Activated naive CD8-positive, alpha-beta T cell treated with anti-CD3 and anti-CD28 coated beads, Interleukin-2, amount 50 U/mL, for 24 hours (primary cell): ENCODE measurements at regions not wholly inside any gene's neighbourhood (a gene's known extent, or its start where the extent isn't known, plus 50 kb on each side); places are given as distances from the start of the nearest gene placed in this dataset.

ENCODE experiments used
- ATAC-seq: fragments of 150-1000 bp; cut with Tn5 transposase; one replicate; pipeline ENCODE4 v1.10.0; 2021
- DNase-seq: peaks from one replicate; pipeline ENCODE4 v3.0.0; 2021
- H3K27ac Mint-ChIP-seq: one replicate; pipeline ENCODE4 v1.8.0; 2021; ENCODE audit warnings: mild to moderate bottlenecking, mixed read lengths
- H3K27me3 Mint-ChIP-seq: one replicate; pipeline ENCODE4 v1.8.0; 2021; ENCODE audit warnings: mixed read lengths
- H3K36me3 Mint-ChIP-seq: one replicate; pipeline ENCODE4 v1.8.0; 2021; ENCODE audit warnings: low read depth, mixed read lengths
- H3K4me1 Mint-ChIP-seq: one replicate; pipeline ENCODE4 v1.8.0; 2021; ENCODE audit warnings: mixed read lengths
- H3K4me3 Mint-ChIP-seq: one replicate; pipeline ENCODE4 v1.8.0; 2021; ENCODE audit warnings: mild to moderate bottlenecking, moderate library complexity, mixed read lengths
- H3K9me3 Mint-ChIP-seq: one replicate; pipeline ENCODE4 v1.8.0; 2021; ENCODE audit warnings: mixed read lengths

DNA sequence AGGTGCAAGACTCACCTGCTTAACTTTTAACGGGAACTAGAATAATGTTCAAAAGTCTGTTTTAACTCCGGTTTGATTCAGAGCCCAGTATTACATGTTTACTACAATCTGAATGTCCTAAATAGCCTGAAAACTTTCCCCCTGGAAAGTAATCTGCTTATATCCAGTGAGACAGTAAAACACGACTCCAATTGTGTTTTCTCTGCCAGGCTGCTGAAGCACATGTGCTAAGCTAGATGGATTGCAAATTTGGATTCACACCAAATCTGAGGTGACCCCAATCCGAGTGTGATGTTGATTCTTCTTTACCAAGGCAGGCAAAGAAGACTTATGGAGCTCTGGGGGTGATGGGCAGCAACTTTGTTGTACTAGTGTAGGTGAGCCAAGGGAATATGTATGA is 158.7 kb upstream of the PDGFD start:
- Mint-ChIP-seq H3K9me3 (no peaks in the 10 kb centered on the region), H3K4me3 (no peak overlapping the region)

DNA sequence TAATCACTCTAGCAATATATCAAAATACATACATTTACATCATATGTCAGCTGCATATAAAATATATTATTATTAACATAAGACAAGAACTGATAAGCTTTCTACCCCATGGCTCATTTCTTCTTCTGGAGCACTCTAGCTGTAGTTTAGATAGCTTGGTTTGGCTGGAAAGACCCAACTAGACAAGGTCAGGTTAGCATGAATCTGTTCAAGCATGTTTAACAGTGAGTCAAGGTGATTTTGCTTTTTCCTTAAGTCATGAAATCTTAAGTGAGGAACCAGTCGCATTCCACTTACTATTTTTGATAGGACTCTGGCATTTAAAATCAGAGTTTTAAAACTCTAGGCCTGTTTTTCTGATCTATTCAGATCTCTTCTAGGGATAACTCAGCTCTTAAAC is 157.0 kb upstream of the PDGFD start:
- DNase-seq (no peak), ATAC-seq (no peak)
- Mint-ChIP-seq H3K27ac (no peak overlapping the region), H3K4me1 (no peaks in the 10 kb centered on the region), H3K27me3 (peaks cover 2% of the 10 kb centered on the region), H3K4me3 (no peak overlapping the region), H3K36me3 (no peaks in the 10 kb centered on the region), H3K9me3 (no peaks in the 10 kb centered on the region)

More for the DNA sequence above, 158.7 kb upstream of the PDGFD start:
- Mint-ChIP-seq H3K27ac (no peak overlapping the region), H3K36me3 (no peaks in the 10 kb centered on the region), H3K4me1 (no peaks in the 10 kb centered on the region), H3K27me3 (peaks cover 2% of the 10 kb centered on the region)
- ATAC-seq, result no peak
- no peak for DNase-seq

DNA sequence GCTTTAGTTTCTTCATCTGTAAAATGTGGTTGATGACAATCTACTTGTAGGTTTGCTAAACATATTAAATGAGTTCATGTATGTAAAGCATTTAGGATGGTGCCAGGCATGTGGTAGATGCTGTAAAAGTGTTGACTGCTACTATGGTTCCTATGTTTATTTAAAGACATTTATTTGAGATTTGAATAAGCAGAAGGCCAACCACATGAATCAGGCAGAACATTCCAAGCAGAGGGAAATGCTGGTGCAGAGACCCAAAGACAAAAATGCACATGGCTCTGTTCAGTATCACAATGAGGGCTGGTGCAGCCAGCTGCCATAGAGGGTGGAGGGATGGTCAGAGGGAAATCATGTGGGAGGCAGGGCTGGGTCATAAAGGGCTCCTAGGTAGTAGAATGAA is 156.2 kb upstream of the PDGFD start:
- Mint-ChIP-seq H3K27me3 (no peaks in the 10 kb centered on the region), H3K4me1 (no peaks in the 10 kb centered on the region), H3K4me3 (no peak overlapping the region), H3K9me3 (no peaks in the 10 kb centered on the region), H3K36me3 (no peaks in the 10 kb centered on the region), H3K27ac (no peak overlapping the region)
- ATAC-seq (no peak), DNase-seq (no peak)

DNA sequence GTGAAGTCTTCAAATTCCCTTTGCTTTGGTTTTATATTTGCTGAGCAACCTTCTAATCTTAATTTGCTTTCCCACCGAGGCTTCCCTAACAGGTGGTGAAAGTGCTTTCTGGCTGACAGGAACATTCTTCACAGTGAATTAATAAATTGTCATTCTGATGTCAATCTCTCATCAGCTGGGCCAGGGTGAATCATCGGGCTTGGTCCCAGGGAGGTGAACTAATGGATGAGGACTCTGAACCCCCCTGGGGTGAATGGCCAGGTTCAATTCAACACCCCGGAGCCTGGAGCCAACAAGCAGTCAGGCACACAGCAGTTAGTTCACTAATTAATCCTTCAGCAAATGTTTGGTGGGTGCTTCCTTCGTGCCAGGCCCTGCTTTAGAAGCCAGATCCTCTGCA is 155.4 kb upstream of the PDGFD start:
- no peak for DNase-seq
- H3K27me3 Mint-ChIP-seq, result no peaks in the 10 kb centered on the region
- H3K27ac Mint-ChIP-seq, result no peak overlapping the region
- ATAC-seq, result no peak
- H3K9me3 Mint-ChIP-seq, result no peaks in the 10 kb centered on the region
- H3K4me1 Mint-ChIP-seq, result no peaks in the 10 kb centered on the region
- no peak overlapping the region for H3K4me3 Mint-ChIP-seq
- H3K36me3 Mint-ChIP-seq, result no peaks in the 10 kb centered on the region

DNA sequence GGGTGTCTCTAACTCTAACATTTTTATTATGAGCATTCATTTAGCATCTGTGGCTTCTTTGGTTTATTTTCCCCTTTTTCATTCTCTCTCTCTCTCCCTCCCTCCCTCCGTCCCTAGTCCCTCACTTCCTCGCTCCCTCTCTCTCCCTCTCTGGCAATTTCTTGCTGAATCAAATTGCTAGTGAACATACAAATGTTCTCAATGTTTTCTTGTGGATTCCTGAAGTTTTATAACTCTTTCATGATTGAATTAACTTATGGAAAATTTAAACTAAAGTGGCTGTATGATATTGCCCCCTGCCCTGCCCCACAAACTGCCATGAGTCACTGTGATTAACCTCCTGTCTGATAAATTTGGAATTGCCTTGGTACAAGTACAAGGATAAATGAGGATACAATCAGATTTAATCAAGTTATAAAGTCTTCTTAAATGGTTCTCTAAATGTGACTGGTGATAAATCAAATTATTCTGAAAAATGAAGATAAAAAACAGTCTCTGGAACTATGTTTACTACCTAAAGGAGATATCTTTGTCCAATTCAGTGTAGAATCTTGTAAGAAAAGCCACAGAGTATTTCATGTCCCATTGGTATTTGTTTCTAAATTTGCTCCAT is 143.0 kb upstream of the PDGFD start:
- Mint-ChIP-seq H3K9me3 (no peaks in the 10 kb centered on the region), H3K36me3 (no peaks in the 10 kb centered on the region), H3K27me3 (no peaks in the 10 kb centered on the region), H3K4me3 (no peak overlapping the region), H3K27ac (no peak overlapping the region), H3K4me1 (no peaks in the 10 kb centered on the region)
- no peak for DNase-seq
- ATAC-seq, result no peak

DNA sequence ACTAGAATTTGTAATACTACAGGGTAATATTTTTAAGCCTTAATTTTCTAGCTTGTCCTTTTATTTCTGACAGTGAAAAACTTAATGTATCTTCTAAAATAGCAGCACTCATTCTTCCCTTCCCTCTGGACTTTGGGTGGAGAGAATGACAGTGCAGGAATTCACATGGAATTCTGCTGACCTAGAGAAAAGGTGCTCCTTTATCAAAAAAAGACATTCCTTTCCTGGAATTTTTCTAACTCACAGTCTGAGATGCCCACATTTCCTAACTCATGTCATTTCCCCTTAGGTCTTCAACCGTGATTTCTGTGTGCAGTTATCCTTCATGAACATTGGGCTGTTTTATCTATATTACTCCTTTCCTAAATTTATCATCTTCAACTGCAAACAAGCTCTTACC is 137.8 kb upstream of the PDGFD start:
- no peak overlapping the region for H3K27ac Mint-ChIP-seq
- no peaks in the 10 kb centered on the region for H3K27me3 Mint-ChIP-seq
- no peak for ATAC-seq
- H3K36me3 Mint-ChIP-seq, result no peaks in the 10 kb centered on the region
- H3K4me3 Mint-ChIP-seq, result no peak overlapping the region
- H3K4me1 Mint-ChIP-seq, result no peaks in the 10 kb centered on the region
- DNase-seq, result no peak
- no peaks in the 10 kb centered on the region for H3K9me3 Mint-ChIP-seq

DNA sequence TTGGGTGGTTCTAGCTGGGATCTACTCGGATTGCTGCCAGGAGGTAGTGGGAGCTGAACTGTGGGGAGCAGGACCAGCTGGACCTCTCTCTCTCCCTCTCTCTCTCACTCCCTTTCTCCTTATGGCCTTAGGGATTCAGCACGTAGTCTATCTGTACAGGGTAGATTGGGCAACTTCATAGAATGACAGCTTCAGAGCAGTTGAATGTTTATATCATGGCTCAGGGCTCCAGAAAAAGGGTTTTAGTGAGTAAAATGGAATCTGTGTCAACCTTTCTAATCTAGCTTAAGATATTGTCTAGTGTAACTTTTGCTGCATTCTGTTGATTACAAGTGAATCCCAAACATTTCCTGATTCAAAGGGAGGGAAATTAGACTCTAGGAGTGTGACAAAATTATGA is 127.7 kb upstream of the PDGFD start:
- no peak for ATAC-seq
- no peaks in the 10 kb centered on the region for H3K27me3 Mint-ChIP-seq
- DNase-seq, result no peak
- H3K36me3 Mint-ChIP-seq, result no peaks in the 10 kb centered on the region
- H3K4me3 Mint-ChIP-seq, result no peak overlapping the region
- no peaks in the 10 kb centered on the region for H3K9me3 Mint-ChIP-seq
- H3K27ac Mint-ChIP-seq, result no peak overlapping the region
- no peaks in the 10 kb centered on the region for H3K4me1 Mint-ChIP-seq

DNA sequence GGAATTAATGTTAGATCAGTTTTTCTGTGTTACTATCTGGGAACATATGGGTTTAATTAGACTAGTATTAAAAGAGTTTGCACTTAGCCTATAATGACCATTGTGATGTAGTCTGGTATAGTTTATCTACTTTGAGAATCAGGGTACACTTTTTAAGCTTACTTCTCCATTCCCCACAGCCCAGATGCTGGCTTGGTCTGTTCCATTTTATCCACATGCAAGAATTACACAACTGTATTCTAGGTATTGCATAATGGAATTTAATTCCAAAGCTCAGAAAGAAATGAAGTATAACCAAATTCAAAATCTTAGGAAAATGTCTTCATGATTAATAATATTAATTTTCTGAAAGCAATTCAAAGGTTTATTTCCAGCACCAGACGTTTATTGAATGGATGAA is 122.2 kb upstream of the PDGFD start:
- Mint-ChIP-seq H3K27ac (no peak overlapping the region), H3K9me3 (no peaks in the 10 kb centered on the region), H3K36me3 (no peaks in the 10 kb centered on the region), H3K4me3 (no peak overlapping the region), H3K4me1 (no peaks in the 10 kb centered on the region), H3K27me3 (no peaks in the 10 kb centered on the region)
- DNase-seq (no peak), ATAC-seq (no peak)

DNA sequence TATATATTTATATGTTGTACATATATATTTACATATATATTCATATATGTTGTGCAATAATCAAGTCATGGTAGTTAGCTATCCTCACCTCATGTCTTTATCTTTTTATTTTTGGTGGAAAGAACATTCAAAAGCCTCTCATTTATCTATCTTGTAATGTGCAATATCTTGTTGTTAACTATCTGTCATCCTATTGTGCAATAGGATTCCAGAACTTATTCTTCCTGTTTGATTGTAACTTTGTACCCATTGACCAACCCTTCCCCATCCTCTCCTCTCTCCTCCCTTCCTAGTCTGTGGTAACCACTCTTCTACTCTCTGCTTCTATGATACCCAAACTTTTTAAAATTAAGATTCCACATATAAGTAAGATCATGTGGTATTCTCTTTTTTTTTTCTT is 115.6 kb upstream of the PDGFD start:
- no peaks in the 10 kb centered on the region for H3K36me3 Mint-ChIP-seq
- H3K4me3 Mint-ChIP-seq, result no peak overlapping the region
- no peaks in the 10 kb centered on the region for H3K4me1 Mint-ChIP-seq
- ATAC-seq (no peak), DNase-seq (no peak)
- H3K27me3 Mint-ChIP-seq, result no peaks in the 10 kb centered on the region
- no peak overlapping the region for H3K27ac Mint-ChIP-seq
- H3K9me3 Mint-ChIP-seq, result no peaks in the 10 kb centered on the region

DNA sequence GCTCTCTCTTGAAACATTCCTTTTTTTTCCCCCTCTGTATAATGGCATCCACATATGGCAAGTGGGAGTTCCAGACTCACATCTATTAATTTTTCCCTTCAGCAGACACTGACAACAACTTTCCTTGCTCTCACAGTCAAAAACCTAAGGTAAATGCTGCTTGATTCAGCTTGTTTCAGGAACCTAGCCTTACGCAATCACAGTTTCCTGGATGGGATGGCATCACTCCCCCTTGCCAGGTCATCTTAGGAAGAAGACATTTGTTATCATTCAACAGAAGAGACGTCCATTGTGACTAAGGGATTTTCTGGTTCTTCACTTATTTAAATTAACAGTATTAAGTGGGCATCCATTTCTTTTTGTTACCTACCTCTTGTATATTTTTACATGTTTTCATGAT is 112.0 kb upstream of the PDGFD start:
- Mint-ChIP-seq H3K4me1 (no peaks in the 10 kb centered on the region), H3K4me3 (no peak overlapping the region)
- no peak for DNase-seq

DNA sequence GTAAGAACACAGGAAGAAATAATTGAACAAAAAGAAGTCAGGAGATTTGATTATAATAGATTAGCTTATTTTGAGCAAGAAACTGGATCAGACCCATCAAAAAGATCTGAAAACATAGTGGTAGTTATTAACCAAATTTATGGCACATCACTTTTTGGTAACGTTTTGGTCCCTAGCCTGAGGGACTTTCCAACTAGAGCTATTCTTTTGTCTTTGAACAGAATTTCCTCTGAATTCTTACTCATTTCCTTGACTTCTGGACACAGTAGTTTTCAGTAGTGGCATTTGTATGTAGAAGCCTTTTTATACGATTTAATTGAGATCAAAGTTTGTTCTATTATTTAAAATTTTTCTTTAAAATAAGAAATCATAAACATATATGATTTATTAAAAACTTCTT is 96.5 kb upstream of the PDGFD start:
- Mint-ChIP-seq H3K36me3 (no peaks in the 10 kb centered on the region), H3K4me1 (no peaks in the 10 kb centered on the region), H3K9me3 (no peaks in the 10 kb centered on the region), H3K27me3 (no peaks in the 10 kb centered on the region), H3K4me3 (no peak overlapping the region), H3K27ac (no peak overlapping the region)
- ATAC-seq (no peak), DNase-seq (no peak)

More for the DNA sequence above, 112.0 kb upstream of the PDGFD start:
- Mint-ChIP-seq H3K27ac (no peak overlapping the region), H3K27me3 (no peaks in the 10 kb centered on the region), H3K9me3 (no peaks in the 10 kb centered on the region), H3K36me3 (no peaks in the 10 kb centered on the region)
- ATAC-seq, result no peak

DNA sequence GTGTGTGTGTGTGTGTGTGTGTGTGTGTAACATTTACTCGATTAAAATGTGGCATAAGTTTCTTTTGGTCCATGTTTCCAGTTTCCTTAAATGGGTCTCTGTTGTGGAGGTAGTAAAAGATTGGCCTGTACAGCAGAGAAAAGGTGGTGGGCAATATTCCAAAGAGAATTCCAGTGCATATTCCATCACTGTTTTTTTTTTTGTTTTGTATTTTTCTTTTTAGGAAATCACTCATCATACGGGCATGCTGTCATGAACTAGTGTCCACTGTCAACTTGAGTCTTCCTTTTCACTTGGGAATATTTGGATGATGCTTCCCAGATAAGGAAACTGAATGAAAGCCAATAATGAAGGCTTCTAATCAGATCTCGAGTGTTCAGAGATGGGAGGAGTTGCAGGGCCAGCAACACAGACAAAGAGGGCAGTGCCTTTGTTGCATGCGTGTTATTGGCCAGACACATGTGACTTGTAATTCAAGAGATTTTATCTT is 95.2 kb upstream of the PDGFD start:
- Mint-ChIP-seq H3K9me3 (no peaks in the 10 kb centered on the region), H3K36me3 (no peaks in the 10 kb centered on the region), H3K27ac (no peak overlapping the region), H3K27me3 (no peaks in the 10 kb centered on the region), H3K4me1 (no peaks in the 10 kb centered on the region), H3K4me3 (no peak overlapping the region)
- DNase-seq, result no peak
- no peak for ATAC-seq

DNA sequence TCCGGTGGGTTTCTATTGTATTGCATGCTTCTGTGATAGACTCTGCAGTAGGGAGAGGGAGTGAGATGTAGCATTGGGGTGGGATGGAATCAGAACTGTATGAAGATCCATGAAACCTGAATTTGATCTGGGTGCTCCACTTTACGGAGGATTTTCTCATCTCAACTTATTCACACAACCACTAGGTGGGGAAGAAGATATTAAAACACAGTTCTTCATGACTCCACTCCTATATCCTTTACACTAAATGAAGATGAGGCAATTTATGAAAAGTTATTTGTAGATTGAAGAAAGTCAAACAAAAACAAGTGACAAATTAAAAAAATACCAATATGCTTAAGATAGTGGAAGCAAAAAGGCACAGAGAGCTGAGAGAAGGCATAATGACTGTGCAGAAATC is 92.6 kb upstream of the PDGFD start:
- Mint-ChIP-seq H3K27ac (no peak overlapping the region), H3K4me1 (no peaks in the 10 kb centered on the region), H3K36me3 (no peaks in the 10 kb centered on the region), H3K27me3 (no peaks in the 10 kb centered on the region), H3K9me3 (no peaks in the 10 kb centered on the region), H3K4me3 (no peak overlapping the region)
- DNase-seq (no peak), ATAC-seq (no peak)

DNA sequence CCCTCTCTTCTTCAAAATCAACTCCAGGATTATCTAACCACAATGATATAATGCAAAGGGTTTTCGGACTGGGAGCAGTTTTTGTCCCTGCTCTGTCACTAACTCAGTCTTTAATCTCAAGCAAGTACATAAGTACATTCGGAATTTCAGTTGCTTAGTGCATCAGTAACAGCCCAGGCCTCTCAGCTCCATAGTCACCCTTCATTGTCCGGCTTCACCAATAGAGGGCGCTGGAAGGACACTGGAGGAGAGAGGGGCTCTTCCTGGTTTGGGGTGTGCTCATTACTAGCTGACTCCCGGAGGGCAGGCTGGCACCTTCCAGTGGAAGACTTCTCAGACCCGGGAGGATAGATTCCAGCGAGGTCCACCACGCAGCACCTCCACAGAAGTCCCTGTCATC is 90.4 kb upstream of the PDGFD start:
- no peak overlapping the region for H3K4me3 Mint-ChIP-seq
- no peaks in the 10 kb centered on the region for H3K36me3 Mint-ChIP-seq
- no peaks in the 10 kb centered on the region for H3K27me3 Mint-ChIP-seq
- ATAC-seq, result no peak
- no peaks in the 10 kb centered on the region for H3K4me1 Mint-ChIP-seq
- H3K27ac Mint-ChIP-seq, result no peak overlapping the region
- peak; percentile 18 for DNase-seq
- H3K9me3 Mint-ChIP-seq, result no peaks in the 10 kb centered on the region

DNA sequence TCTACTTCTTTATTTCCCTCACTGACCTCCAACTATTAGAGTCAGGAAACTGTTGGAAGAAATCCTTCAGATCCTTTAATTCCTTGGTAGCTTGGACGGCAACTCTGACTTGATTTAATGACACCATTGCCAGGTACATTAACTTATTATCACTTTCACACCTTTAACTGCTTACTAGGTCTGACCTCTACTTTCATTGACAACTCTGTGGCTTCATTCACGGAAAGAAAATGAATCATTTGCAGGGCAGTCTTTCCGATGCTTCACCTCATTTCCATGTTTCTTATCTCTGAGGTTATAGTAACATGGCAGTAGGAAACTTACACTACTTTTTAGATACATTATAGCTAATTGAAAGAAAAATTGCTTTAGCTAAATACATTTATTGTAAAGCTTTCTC is 82.6 kb upstream of the PDGFD start:
- no peak for ATAC-seq
- H3K9me3 Mint-ChIP-seq, result no peaks in the 10 kb centered on the region

DNA sequence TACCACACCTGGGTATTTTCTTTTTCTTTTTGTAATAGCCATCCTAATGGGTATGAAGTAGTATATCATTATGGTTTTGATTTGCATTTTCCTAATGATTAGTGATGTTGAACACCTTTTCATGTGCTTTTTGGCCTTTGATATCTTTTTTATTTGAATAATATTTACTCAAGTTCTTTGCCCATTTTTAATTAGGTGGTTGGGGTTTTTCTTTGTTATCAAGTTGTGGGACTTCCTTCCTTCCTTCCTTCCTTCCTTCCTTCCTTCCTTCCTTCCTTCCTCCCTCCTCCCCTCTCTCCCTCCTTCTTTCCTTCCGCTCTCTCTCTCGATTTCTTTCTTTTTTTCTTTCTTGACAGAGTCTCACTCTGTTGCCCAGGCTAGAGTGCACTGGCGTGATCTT is 75.0 kb upstream of the PDGFD start:
- H3K4me3 Mint-ChIP-seq, result no peak overlapping the region
- no peaks in the 10 kb centered on the region for H3K4me1 Mint-ChIP-seq
- ATAC-seq (no peak), DNase-seq (no peak)
- H3K27me3 Mint-ChIP-seq, result no peaks in the 10 kb centered on the region
- H3K36me3 Mint-ChIP-seq, result no peaks in the 10 kb centered on the region
- H3K27ac Mint-ChIP-seq, result no peak overlapping the region
- no peaks in the 10 kb centered on the region for H3K9me3 Mint-ChIP-seq

More for the DNA sequence above, 82.6 kb upstream of the PDGFD start:
- H3K4me1 Mint-ChIP-seq, result no peaks in the 10 kb centered on the region
- H3K27me3 Mint-ChIP-seq, result no peaks in the 10 kb centered on the region
- no peak overlapping the region for H3K4me3 Mint-ChIP-seq
- H3K36me3 Mint-ChIP-seq, result no peaks in the 10 kb centered on the region
- DNase-seq, result no peak
- H3K27ac Mint-ChIP-seq, result no peak overlapping the region
